DLD1 (cell line): ENCODE measurements at regions not wholly inside any gene's neighbourhood (a gene's known extent, or its start where the extent isn't known, plus 50 kb on each side); places are given as distances from the start of the nearest gene placed in this dataset.

Source experiments
- in situ Hi-C: cut with HindIII; loops from 2 replicates; pipeline ENCODE4 v1.10.0; 2017; ENCODE audit warnings: low sequenced_read_pairs

- in situ Hi-C loops = no loop called here
These were observed 64.7 kb downstream of the ARRDC4 start for GRCh38 chr15:98025237-98025636.

DNA sequence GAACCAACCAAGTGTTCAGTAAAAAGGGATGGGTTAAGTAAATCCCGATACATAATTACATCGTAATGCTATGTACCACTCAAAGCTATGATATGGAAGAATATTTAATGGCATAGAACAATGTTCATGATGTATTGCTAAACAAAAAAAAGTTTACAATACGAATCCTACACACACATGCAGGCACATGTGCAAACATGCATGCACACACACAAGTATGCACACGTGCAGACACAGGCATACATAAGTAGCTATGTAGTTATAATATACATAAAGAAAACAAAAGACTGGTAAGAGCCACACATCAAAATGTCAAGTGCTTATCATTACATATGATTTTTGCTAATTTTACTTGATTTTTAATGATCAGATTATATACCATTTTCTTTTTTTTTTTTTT is 74.2 kb downstream of the ARRDC4 start:
- in situ Hi-C loops = no loop called here

GRCh38 chr15:98035134-98035533 is 74.6 kb downstream of the ARRDC4 start:
- in situ Hi-C loops = no loop called here

DNA sequence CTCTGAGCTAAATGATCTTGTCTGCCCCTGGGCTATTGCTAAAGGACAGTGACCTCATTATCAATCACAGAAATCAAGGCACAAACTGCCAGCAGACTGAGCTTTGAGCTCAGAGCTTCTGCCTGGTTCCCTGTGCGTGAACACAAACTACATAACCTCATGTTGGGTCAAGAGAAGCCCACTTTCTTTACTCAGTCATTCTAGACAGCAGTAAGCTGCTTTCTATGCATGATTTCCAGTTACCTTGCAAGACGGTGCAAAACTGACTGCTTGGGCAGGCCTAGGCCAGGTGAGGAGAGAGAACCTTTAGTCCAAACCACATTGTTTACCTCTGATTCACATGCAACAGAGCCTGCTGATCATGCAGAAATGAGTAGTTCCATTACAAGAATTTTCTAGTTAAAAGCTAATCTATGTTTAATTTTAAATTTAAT is 75.1 kb downstream of the ARRDC4 start:
- in situ Hi-C loops = no loop called here

DNA sequence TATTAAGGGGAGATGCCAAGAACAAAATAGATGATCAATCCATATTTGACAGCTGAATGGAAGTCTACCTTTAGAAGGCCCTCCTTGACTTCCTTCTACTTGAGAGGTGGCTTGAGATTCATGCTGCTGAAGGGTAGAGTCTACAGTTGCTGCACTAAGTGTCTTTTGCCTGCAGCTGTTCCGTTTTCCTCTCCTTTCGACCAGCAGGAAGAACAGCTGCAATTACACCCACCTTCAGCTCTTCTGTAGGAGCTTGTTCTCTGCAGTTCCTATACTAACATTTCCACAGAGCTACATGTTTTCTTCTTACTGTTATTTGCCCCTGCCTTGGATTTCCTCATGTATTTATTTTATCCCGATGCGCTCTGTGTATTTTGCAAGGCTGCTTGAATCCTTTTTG is 79.1 kb downstream of the ARRDC4 start:
- in situ Hi-C loops = no loop called here

GRCh38 chr15:98040146-98040545 is 79.6 kb downstream of the ARRDC4 start:
- in situ Hi-C loops = no loop called here

DNA sequence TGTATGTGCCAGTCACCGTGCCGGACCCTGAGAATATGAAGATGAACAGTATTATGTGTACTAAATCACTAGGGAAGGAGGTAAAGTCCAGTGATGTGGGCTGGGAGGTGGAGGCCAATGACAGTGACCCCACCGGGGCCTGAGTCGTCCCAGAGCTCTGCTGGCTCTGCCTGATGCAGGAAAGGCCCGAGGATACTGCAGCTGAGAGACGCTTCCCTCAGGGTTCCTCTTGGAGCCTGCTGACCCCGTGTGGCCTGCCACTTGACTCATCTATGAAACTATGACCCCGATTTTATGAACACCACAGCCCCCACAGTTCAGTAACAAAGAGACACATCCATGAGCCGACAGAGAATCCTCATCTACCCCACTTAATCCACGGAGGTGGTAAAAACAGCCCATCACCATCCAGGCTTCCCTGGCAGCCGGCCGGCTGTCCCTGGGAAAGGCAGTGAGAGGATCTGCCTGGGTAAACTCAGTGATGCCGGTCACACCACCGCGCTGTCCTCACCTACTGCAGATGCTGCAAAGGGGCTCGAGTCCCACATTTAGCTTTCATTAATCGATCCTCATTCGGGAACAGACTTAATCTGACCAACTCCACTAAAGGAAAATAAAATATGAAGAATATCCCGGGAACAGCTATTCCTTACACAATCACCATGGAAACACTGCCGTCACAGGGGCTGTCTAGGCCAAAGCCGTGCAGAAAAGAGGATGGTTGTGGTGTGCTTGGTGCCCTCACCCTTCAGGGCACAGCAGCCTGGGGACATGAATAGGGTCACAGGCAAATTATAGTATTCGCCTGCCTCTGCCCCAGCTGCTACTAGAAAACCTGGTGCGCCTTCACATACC is 82.9 kb downstream of the ARRDC4 start:
- in situ Hi-C loops = no loop called here

GRCh38 chr15:98051734-98052133 is 91.2 kb downstream of the ARRDC4 start:
- in situ Hi-C loops = no loop called here

DNA sequence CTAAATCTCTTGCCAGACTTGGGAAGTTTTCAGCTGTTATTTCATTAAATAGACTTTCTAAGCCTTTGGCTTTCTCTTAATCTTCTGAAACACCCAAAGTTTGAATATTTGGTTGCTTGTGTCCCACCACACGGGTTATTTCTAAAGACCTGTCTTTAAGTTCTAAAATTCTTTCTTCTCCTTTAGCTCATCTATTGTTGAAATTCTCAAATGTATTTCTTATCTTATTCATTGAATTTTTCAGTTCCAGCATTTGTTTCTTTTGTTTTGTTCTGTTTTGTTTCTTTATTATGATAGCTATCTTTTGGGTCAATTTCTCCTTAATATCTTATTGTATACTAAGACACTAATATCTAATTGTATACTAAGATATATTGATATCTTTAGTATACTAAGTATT is 97.0 kb downstream of the ARRDC4 start:
- in situ Hi-C loops = no loop called here

GRCh38 chr15:98062869-98063268 is 102.4 kb downstream of the ARRDC4 start:
- in situ Hi-C loops = no loop called here

- in situ Hi-C loops = no loop called here
These were observed 102.8 kb downstream of the ARRDC4 start for GRCh38 chr15:98063315-98063714.

DNA sequence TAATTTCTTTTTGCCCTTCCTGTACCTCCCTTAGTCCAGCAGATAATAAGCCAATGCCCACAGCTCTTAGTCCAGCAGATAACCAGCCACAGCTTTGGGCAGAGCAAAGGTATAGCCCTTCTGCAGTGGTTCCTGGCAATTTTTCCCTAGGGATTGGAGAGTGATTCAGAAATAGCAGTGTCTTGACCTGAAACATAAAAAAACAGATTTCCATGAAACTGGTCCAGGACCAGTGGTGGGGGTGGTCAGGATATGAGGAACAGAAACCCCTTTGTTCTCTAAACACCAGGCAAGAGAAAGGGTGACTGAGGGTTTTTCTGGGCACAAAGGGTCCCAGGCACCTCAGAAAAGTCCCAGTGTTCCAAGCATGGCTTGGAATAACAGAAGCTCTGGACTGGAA is 103.4 kb downstream of the ARRDC4 start:
- in situ Hi-C loops = no loop called here

DNA sequence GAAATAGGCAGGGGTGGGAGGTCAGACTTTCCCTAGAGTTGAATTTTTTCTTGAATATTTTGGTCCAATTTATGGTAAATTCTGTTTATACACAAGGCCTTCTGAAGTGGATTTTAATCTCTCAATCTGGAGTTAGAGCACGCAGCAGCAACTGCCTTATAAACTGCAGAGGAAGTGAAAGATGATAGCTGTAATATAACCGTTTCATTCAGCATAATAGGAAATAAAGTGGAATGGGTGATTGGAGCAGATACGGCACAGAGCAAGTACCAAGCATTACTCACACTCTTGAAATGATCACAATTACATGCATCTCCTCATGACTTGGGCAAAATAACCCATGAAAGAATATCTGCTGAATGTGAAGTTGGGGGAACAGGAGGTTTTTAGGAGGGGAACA is 106.8 kb downstream of the ARRDC4 start:
- in situ Hi-C loops = no loop called here

DNA sequence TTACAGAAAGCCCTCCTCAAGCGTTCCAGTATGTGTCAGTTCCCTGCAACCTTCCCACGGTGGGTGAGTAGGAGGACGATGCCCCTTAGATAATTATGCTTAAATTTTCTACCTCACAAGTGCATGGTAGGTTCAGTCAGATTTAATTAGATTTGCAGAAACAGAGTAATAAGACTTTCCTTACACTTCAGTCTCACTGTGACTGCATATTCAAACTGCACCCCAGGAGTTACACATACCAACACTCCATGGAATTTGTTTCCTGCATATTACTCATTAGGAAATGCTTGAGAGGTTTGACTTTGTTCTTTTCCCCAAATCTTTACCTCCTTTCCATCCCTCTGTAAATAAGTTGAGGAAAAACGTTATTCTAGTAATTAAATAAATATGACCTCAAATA is 108.8 kb downstream of the ARRDC4 start:
- in situ Hi-C loops = no loop called here

GRCh38 chr15:98070137-98070536 is 109.6 kb downstream of the ARRDC4 start:
- in situ Hi-C loops = no loop called here

GRCh38 chr15:98071786-98072185 is 111.3 kb downstream of the ARRDC4 start:
- in situ Hi-C loops = no loop called here

GRCh38 chr15:98075441-98075840 is 114.9 kb downstream of the ARRDC4 start:
- in situ Hi-C loops = no loop called here

DNA sequence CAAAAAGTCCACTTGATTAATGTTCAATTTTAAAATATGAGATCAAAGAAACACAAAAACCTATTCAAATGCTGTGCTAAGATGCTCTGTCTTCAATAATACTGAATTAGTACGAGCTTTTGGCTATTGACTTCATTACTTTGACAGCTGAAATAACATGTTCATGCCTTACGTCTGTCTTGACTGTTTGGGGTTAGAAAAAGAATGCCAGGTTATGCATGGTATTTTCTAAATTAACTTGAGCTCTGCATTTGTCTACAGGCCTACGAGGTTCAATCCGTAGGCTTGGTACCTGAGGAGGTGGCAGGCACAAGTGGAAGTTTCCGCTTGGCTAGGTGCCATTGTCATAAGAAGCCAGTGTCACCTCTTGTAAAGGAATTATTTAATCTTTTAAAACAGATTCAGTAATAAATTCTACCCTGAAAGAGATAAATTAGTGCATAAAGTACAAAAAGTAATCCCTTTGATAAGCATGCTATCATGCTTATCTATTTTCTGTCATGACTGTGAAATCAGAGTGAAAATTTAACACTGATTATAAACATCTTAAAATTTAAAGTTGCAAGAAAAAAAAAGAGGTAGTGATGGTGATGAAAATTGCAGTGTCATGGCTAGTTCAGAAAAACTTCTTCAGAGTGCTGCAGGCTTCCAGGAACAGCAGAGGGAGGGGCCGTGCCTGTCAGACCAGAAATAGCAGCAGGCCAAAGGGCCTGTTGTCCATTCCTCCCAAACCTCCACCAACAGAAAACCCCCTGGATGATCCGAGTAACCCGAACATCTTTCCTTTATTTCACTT is 115.7 kb downstream of the ARRDC4 start:
- in situ Hi-C loops = no loop called here

- in situ Hi-C loops = no loop called here
These were observed 116.7 kb downstream of the ARRDC4 start for GRCh38 chr15:98077186-98077585.

DNA sequence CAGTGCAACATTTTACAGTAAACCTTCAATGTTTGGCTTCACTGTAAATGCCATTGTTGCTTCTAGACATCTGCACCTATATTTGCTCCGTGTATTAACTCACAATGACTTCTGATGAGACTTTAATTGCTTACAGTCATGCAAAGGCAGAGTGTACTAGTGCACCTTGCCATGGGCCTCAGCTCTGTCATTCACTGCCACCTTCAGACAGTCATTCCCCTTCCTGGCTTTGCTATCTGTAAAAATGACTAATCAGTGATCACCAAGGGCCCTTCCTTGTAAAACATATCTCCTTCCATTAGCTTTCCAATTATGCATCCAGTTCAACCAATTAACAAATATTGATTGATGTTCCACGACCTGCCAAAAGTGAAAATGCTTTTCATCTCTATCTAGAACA is 120.3 kb downstream of the ARRDC4 start:
- in situ Hi-C loops = no loop called here

DNA sequence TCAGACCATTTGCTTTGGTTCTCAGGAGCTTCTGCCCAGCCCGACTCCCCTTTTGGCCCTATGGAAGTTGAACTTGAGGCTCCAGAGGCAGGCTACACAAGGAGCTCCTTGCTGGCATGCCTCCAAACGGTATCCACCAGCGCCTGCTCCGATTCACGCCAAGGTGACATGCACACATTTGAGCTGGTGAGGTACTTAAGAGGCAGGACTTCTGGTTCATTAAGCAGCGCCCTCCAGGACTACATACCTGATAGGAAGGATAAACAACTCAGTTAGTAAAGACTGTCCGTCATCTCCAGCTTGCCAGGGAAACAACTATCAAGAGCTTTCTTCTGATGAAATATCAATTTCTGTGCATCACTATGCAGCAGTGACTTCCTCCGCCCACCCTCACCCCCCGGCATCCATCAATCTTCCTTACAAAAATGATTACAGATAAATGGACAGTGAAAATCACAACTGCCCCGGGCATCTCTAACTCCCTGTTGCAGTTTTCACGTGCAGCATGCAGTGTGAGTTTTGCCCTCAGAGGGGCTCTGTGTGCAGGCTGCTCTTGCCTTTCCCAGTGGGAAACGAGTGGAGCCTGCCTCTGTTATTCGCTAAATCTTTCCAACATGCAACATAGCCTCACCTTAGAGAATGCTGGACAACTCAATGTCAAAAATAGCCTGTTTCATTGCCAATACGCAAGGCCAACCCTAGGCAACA is 122.9 kb downstream of the ARRDC4 start:
- in situ Hi-C loops = no loop called here
